ENCODE measurements at regions not wholly inside any gene's neighbourhood (a gene's known extent, or its start where the extent isn't known, plus 50 kb on each side); places are given as distances from the start of the nearest gene placed in this dataset.

- TF ChIP-seq TAF1 (IDR thresholded peaks at IDR 0.05; ENCODE audit: low read depth) = no peak
- peak; percentile 13; the same call in 1 of the 2 replicates for TF ChIP-seq RAD21 (IDR thresholded peaks at IDR 0.05; ENCODE audit: low read depth)
Measured at GRCh38 chr3:145807990-145808389, 353.0 kb downstream of the PLOD2 start.

GRCh38 chr3:145812391-145812790, 348.6 kb downstream of the PLOD2 start:
- TF ChIP-seq NFIC (IDR thresholded peaks at IDR 0.05) (no peak), FOXM1 (IDR thresholded peaks at IDR 0.05; ENCODE audit: borderline replicate concordance, low read depth) (no peak), EP300 (IDR thresholded peaks at IDR 0.05; ENCODE audit: borderline replicate concordance) (no peak), TAF1 (IDR thresholded peaks at IDR 0.05; ENCODE audit: low read depth) (no peak), RAD21 (IDR thresholded peaks at IDR 0.05; ENCODE audit: low read depth) (no peak), YY1 (IDR thresholded peaks at IDR 0.05; ENCODE audit: low read depth) (no peak), TEAD4 (IDR thresholded peaks at IDR 0.05) (no peak), EGR1 (IDR thresholded peaks at IDR 0.05) (no peak), TCF12 (IDR thresholded peaks at IDR 0.05; ENCODE audit: low read depth) (no peak), REST (IDR thresholded peaks at IDR 0.05; ENCODE audit: low read depth) (no peak)

- no peak for TF ChIP-seq EGR1 (IDR thresholded peaks at IDR 0.05)
- TF ChIP-seq EP300 (IDR thresholded peaks at IDR 0.05; ENCODE audit: borderline replicate concordance) = no peak
- no peak for TF ChIP-seq MAX (IDR thresholded peaks at IDR 0.05)
- TF ChIP-seq REST (IDR thresholded peaks at IDR 0.05; ENCODE audit: low read depth) = no peak
- no peak for TF ChIP-seq FOXM1 (IDR thresholded peaks at IDR 0.05; ENCODE audit: borderline replicate concordance, low read depth)
- no peak for TF ChIP-seq CREB1 (IDR thresholded peaks at IDR 0.05; ENCODE audit: low read depth)
- TF ChIP-seq USF1 (IDR thresholded peaks at IDR 0.05) = no peak
- no peak for TF ChIP-seq TAF1 (IDR thresholded peaks at IDR 0.05; ENCODE audit: low read depth)
- no peak for TF ChIP-seq RAD21 (IDR thresholded peaks at IDR 0.05; ENCODE audit: low read depth)
- TF ChIP-seq NFIC (IDR thresholded peaks at IDR 0.05) = no peak
- TF ChIP-seq CEBPB (IDR thresholded peaks at IDR 0.05) = no peak
- TF ChIP-seq YY1 (IDR thresholded peaks at IDR 0.05; ENCODE audit: low read depth) = no peak
- no peak for TF ChIP-seq TCF12 (IDR thresholded peaks at IDR 0.05; ENCODE audit: low read depth)
- TF ChIP-seq TEAD4 (IDR thresholded peaks at IDR 0.05) = no peak
- TF ChIP-seq ZBTB7A (IDR thresholded peaks at IDR 0.05; ENCODE audit: low read depth) = no peak
Measured at GRCh38 chr3:145815707-145816413, 345.1 kb downstream of the PLOD2 start.

- TF ChIP-seq CREB1 (IDR thresholded peaks at IDR 0.05; ENCODE audit: low read depth) (no peak), YY1 (IDR thresholded peaks at IDR 0.05; ENCODE audit: low read depth) (no peak), MAX (IDR thresholded peaks at IDR 0.05) (no peak), EP300 (IDR thresholded peaks at IDR 0.05; ENCODE audit: borderline replicate concordance) (no peak), RAD21 (IDR thresholded peaks at IDR 0.05; ENCODE audit: low read depth) (no peak), NFIC (IDR thresholded peaks at IDR 0.05) (no peak), TCF12 (IDR thresholded peaks at IDR 0.05; ENCODE audit: low read depth) (no peak), CEBPB (IDR thresholded peaks at IDR 0.05) (no peak), TAF1 (IDR thresholded peaks at IDR 0.05; ENCODE audit: low read depth) (no peak), EGR1 (IDR thresholded peaks at IDR 0.05) (no peak)
Measured at GRCh38 chr3:145817870-145818483, 343.0 kb downstream of the PLOD2 start.

- TF ChIP-seq ZBTB7A (IDR thresholded peaks at IDR 0.05; ENCODE audit: low read depth) = no peak
- TF ChIP-seq EP300 (IDR thresholded peaks at IDR 0.05; ENCODE audit: borderline replicate concordance) = no peak
- no peak for TF ChIP-seq MAX (IDR thresholded peaks at IDR 0.05)
- TF ChIP-seq YY1 (IDR thresholded peaks at IDR 0.05; ENCODE audit: low read depth) = no peak
- no peak for TF ChIP-seq CREB1 (IDR thresholded peaks at IDR 0.05; ENCODE audit: low read depth)
- no peak for TF ChIP-seq EGR1 (IDR thresholded peaks at IDR 0.05)
- TF ChIP-seq USF1 (IDR thresholded peaks at IDR 0.05) = no peak
- TF ChIP-seq RAD21 (IDR thresholded peaks at IDR 0.05; ENCODE audit: low read depth) = no peak
- TF ChIP-seq FOXM1 (IDR thresholded peaks at IDR 0.05; ENCODE audit: borderline replicate concordance, low read depth) = no peak
- no peak for TF ChIP-seq NFIC (IDR thresholded peaks at IDR 0.05)
- no peak for TF ChIP-seq TAF1 (IDR thresholded peaks at IDR 0.05; ENCODE audit: low read depth)
- TF ChIP-seq CEBPB (IDR thresholded peaks at IDR 0.05) = no peak
- no peak for TF ChIP-seq TEAD4 (IDR thresholded peaks at IDR 0.05)
Measured at GRCh38 chr3:145820170-145820569, 340.8 kb downstream of the PLOD2 start.
